ENCODE measurements at regions not wholly inside any gene's neighbourhood (a gene's known extent, or its start where the extent isn't known, plus 50 kb on each side); places are given as distances from the start of the nearest gene placed in this dataset.

DNA sequence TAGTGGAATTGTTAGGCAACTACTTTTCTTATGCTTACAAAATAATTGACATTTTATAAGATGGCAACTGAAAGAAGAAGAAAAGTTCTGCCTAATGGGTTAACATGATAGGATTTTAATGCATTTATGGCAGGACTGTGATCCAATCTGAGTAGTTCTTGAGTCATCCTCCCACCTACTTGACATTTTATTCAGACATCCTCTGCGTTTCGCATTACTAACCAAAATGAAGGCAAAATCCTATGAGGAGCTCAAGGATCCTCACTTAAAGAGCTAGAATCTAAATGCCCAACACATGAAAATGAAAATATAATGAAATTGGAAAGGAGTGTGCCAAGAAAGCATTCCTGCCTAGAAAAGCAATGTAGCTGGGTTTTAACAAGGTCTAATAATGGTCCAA lies 581.1 kb upstream of the SEMA6D start:
- FAIRE-seq: no peak
- Mint-ChIP-seq H3K4me1 (ENCODE audit: low read depth, unreplicated experiment) (no peaks in the 10 kb centered on the region), H3K27me3 (ENCODE audit: low read depth, unreplicated experiment) (no peaks in the 10 kb centered on the region), H3K9me3 (ENCODE audit: unreplicated experiment) (no peaks in the 10 kb centered on the region), H3K27ac (ENCODE audit: unreplicated experiment) (no peak overlapping the region), H3K4me3 (ENCODE audit: unreplicated experiment) (no peak overlapping the region), H3K36me3 (ENCODE audit: low read depth, unreplicated experiment) (no peaks in the 10 kb centered on the region)
- Histone ChIP-seq H3K27ac (ENCODE audit: low read depth, low read length) (no peak overlapping the region), H3K9ac (ENCODE audit: low read length) (no peak overlapping the region), H3K4me2 (ENCODE audit: low read length) (no peak overlapping the region), H2AFZ (ENCODE audit: low read depth, low read length) (no peak overlapping the region), H3K4me3 (ENCODE audit: insufficient read depth, low read depth, low read length) (no peak overlapping the region), H3K9me3 (ENCODE audit: insufficient read depth, low read depth, low read length) (no peaks in the 10 kb centered on the region), H3K79me2 (ENCODE audit: insufficient read depth, low read length) (no peaks in the 10 kb centered on the region), H3K36me3 (ENCODE audit: insufficient read depth, low read length) (no peaks in the 10 kb centered on the region), H3K27me3 (ENCODE audit: insufficient read depth, low read length) (no peaks in the 10 kb centered on the region), H3K4me1 (ENCODE audit: insufficient read depth, low read length) (no peaks in the 10 kb centered on the region), H4K20me1 (ENCODE audit: insufficient read depth, low read length) (no peaks in the 10 kb centered on the region)
- TF ChIP-seq CTCF (IDR thresholded peaks at IDR 0.05; ENCODE audit: insufficient read depth, low read depth, low read length) (no peak), EZH2 (IDR thresholded peaks at IDR 0.05; ENCODE audit: insufficient read depth, low read length) (no peak)
- DNase-seq (ENCODE audit: low read depth): no peak

DNA sequence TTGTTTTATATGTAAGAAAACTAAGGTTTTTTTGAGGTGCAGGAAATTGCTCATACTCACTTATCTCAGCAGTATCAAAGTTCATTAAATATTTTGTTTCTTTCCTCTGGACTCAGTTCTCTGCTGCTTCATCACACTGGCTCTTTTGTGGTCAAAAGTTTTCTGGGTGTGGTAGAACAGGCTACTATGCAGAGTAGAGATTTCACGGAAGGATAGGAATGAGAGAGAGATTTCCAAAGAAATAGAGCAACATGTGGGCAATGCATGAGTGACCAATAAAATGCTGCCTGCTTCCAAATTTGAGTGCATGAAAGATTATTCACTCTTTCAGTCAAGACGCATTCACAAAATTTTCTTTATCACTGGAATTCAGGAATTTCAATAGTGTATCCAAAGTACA lies 577.3 kb upstream of the SEMA6D start:
- Histone ChIP-seq H3K79me2 (ENCODE audit: insufficient read depth, low read length) (no peaks in the 10 kb centered on the region), H3K4me2 (ENCODE audit: low read length) (no peak overlapping the region), H3K4me3 (ENCODE audit: insufficient read depth, low read depth, low read length) (no peak overlapping the region), H3K9ac (ENCODE audit: low read length) (no peak overlapping the region), H3K4me1 (ENCODE audit: insufficient read depth, low read length) (no peaks in the 10 kb centered on the region), H3K27me3 (ENCODE audit: insufficient read depth, low read length) (no peaks in the 10 kb centered on the region), H2AFZ (ENCODE audit: low read depth, low read length) (no peak overlapping the region), H4K20me1 (ENCODE audit: insufficient read depth, low read length) (no peaks in the 10 kb centered on the region), H3K27ac (ENCODE audit: low read depth, low read length) (no peak overlapping the region), H3K36me3 (ENCODE audit: insufficient read depth, low read length) (no peaks in the 10 kb centered on the region), H3K9me3 (ENCODE audit: insufficient read depth, low read depth, low read length) (no peaks in the 10 kb centered on the region)
- TF ChIP-seq EZH2 (IDR thresholded peaks at IDR 0.05; ENCODE audit: insufficient read depth, low read length): no peak
- TF ChIP-seq CTCF (IDR thresholded peaks at IDR 0.05; ENCODE audit: insufficient read depth, low read depth, low read length): no peak
- no peak for DNase-seq (ENCODE audit: low read depth)
- Mint-ChIP-seq H3K27me3 (ENCODE audit: low read depth, unreplicated experiment) (no peaks in the 10 kb centered on the region), H3K4me3 (ENCODE audit: unreplicated experiment) (no peak overlapping the region), H3K9me3 (ENCODE audit: unreplicated experiment) (no peaks in the 10 kb centered on the region), H3K4me1 (ENCODE audit: low read depth, unreplicated experiment) (no peaks in the 10 kb centered on the region), H3K36me3 (ENCODE audit: low read depth, unreplicated experiment) (no peaks in the 10 kb centered on the region), H3K27ac (ENCODE audit: unreplicated experiment) (no peak overlapping the region)
- FAIRE-seq: no peak

GRCh38 chr15:47157827-47158226 lies 559.5 kb upstream of the SEMA6D start:
- no peak overlapping the region for H3K9ac ChIP-seq (ENCODE audit: low read length)
- H3K27ac Mint-ChIP-seq (ENCODE audit: unreplicated experiment): no peak overlapping the region
- H3K4me1 Mint-ChIP-seq (ENCODE audit: low read depth, unreplicated experiment): no peaks in the 10 kb centered on the region
- no peak overlapping the region for H2AFZ ChIP-seq (ENCODE audit: low read depth, low read length)
- no peak overlapping the region for H3K27ac ChIP-seq (ENCODE audit: low read depth, low read length)
- H3K27me3 Mint-ChIP-seq (ENCODE audit: low read depth, unreplicated experiment): no peaks in the 10 kb centered on the region
- H3K4me1 ChIP-seq (ENCODE audit: insufficient read depth, low read length): no peaks in the 10 kb centered on the region
- H3K4me2 ChIP-seq (ENCODE audit: low read length): no peak overlapping the region
- no peaks in the 10 kb centered on the region for H3K27me3 ChIP-seq (ENCODE audit: insufficient read depth, low read length)
- H3K4me3 ChIP-seq (ENCODE audit: insufficient read depth, low read depth, low read length): no peak overlapping the region
- peaks cover 2% of the 10 kb centered on the region for H3K9me3 Mint-ChIP-seq (ENCODE audit: unreplicated experiment)
- H3K4me3 Mint-ChIP-seq (ENCODE audit: unreplicated experiment): no peak overlapping the region
- no peak for DNase-seq (ENCODE audit: low read depth)
- TF ChIP-seq EZH2 (IDR thresholded peaks at IDR 0.05; ENCODE audit: insufficient read depth, low read length): no peak
- TF ChIP-seq CTCF (IDR thresholded peaks at IDR 0.05; ENCODE audit: insufficient read depth, low read depth, low read length): no peak
- FAIRE-seq: no peak
- H3K36me3 ChIP-seq (ENCODE audit: insufficient read depth, low read length): no peaks in the 10 kb centered on the region
- no peaks in the 10 kb centered on the region for H3K36me3 Mint-ChIP-seq (ENCODE audit: low read depth, unreplicated experiment)
- H3K9me3 ChIP-seq (ENCODE audit: insufficient read depth, low read depth, low read length): no peaks in the 10 kb centered on the region
- no peaks in the 10 kb centered on the region for H4K20me1 ChIP-seq (ENCODE audit: insufficient read depth, low read length)
- H3K79me2 ChIP-seq (ENCODE audit: insufficient read depth, low read length): no peaks in the 10 kb centered on the region

All from astrocyte (in vitro differentiated cells and primary cell).